ENCODE measurements at regions not wholly inside any gene's neighbourhood (a gene's known extent, or its start where the extent isn't known, plus 50 kb on each side); places are given as distances from the start of the nearest gene placed in this dataset.

DNA sequence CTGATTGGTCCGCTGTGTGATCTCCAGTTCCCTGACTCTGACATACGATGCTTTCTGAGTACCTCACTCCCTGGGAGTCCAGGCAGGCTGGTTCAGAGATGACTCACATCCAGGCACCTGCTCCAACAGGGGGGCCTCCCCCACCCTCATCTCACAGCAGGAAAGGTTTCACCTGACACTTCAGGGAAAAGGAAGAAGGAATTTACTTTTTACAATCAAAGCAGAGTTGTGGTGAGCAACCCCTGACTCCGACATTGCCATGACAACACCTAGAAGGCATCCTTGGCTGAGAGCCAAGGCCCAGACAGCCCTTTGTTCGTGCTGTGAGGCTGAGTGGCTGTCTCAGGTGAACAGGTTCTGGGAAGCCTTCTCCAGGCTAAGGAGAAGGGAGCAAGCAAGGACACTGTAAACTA, 164.6 kb upstream of the GJB5 start:
- Histone ChIP-seq H3K27me3 (replicated peaks; ENCODE audit: insufficient read depth) (no peaks in the 10 kb centered on the region), H3K4me3 (no peak overlapping the region), H3K9me3 (no peaks in the 10 kb centered on the region), H3K36me3 (no peaks in the 10 kb centered on the region), H3K4me1 (replicated peaks) (no peaks in the 10 kb centered on the region), H3K27ac (no peak overlapping the region)
- no peak for DNase-seq (ENCODE audit: low spot score)
- TF ChIP-seq POLR2A (IDR thresholded peaks at IDR 0.05) (no peak), POLR2AphosphoS5 (IDR thresholded peaks at IDR 0.05) (no peak)
- TF ChIP-seq, protein P1, sequence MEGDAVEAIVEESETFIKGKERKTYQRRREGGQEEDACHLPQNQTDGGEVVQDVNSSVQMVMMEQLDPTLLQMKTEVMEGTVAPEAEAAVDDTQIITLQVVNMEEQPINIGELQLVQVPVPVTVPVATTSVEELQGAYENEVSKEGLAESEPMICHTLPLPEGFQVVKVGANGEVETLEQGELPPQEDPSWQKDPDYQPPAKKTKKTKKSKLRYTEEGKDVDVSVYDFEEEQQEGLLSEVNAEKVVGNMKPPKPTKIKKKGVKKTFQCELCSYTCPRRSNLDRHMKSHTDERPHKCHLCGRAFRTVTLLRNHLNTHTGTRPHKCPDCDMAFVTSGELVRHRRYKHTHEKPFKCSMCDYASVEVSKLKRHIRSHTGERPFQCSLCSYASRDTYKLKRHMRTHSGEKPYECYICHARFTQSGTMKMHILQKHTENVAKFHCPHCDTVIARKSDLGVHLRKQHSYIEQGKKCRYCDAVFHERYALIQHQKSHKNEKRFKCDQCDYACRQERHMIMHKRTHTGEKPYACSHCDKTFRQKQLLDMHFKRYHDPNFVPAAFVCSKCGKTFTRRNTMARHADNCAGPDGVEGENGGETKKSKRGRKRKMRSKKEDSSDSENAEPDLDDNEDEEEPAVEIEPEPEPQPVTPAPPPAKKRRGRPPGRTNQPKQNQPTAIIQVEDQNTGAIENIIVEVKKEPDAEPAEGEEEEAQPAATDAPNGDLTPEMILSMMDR (IDR thresholded peaks at IDR 0.05) = no peak
- intact Hi-C loops (cut with DNase I) = no loop called here
- 15% methylated on average over 4 of the region's 4 CpGs for WGBS

DNA sequence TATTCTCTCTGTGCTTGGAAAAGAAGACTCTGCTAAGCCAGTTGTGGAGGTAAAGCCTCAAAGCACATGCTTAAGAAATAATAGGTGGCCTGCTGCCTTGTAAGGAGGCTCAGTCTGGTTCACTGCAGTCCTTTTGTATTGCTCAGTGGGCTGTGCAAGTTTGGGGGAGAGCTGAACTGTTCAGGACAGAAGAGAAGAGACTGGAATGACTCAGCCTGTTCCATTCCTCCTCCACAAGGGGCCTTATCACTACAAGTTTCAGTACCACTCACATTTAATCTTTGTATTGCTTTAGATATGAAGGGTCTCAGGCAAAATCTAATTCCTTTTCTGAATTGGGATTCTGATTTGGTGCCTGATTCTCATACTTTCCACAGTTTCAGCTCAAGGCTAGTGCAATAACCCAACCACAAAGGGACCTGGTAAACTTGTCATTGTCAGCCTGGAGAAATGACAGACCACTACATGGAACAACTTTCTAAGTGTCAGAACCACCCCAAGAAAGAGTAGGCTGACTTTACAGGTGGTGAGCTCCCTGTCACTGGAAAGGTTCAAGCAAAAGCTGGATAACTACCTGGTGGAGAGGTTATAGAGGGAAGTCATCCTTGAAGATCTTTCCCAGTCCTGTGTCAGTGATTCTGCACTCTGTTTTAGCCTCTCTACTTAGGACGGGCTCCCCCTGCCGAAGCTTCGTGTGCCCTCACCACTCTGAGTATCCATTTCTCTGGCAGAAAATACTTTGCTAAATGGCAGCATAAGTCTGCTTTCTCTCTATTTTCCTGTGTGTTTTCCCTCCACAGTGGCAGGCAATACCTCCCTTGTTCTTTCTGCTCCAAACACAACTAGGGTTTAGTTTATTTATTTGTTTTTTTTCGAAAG, 162.9 kb upstream of the GJB5 start:
- Histone ChIP-seq H3K27me3 (replicated peaks; ENCODE audit: insufficient read depth) (no peaks in the 10 kb centered on the region), H3K36me3 (no peaks in the 10 kb centered on the region), H3K27ac (no peak overlapping the region), H3K9me3 (no peaks in the 10 kb centered on the region), H3K4me1 (replicated peaks) (no peaks in the 10 kb centered on the region), H3K4me3 (no peak overlapping the region)
- DNase-seq (ENCODE audit: low spot score) = no peak
- TF ChIP-seq POLR2AphosphoS5 (IDR thresholded peaks at IDR 0.05) (no peak), POLR2A (IDR thresholded peaks at IDR 0.05) (no peak)
- TF ChIP-seq, protein P1 (IDR thresholded peaks at IDR 0.05) = no peak
- intact Hi-C loops (cut with DNase I) = no loop called here
- WGBS = 80% methylated on average over 4 of the region's 4 CpGs

DNA sequence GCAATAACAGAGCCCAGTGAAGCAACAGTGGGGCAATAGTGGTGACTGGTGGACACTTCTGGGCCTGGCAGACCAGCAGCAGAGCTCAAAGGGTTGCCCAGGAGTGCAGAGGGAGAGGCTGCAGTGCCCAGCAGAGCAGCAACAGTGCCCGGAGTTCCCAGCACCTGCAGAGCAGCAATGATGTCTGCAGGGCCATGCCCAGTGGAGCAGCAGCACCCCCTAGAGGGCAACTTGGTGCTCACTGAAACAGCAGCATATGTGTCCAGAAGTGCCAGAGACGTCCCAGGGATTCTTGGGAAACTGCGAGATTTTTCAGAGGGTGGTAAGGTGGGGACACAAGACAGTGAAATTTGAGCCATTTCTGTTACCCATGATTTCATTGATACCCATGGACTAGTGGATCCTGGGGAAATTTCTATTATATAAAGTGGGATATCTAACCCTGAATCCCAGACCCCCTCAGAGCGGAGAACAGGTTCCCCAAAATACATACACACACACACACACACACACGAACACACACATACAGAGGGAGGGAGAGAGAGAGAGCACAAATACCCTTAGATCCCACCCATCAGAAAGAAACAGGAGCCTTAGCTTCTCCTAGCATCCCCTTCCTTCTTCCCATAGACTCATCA, 156.9 kb upstream of the GJB5 start:
- 19% methylated on average over 5 of the region's 5 CpGs for WGBS
- Histone ChIP-seq H3K36me3 (no peaks in the 10 kb centered on the region), H3K9me3 (no peaks in the 10 kb centered on the region), H3K27ac (no peak overlapping the region), H3K27me3 (replicated peaks; ENCODE audit: insufficient read depth) (no peaks in the 10 kb centered on the region), H3K4me3 (no peak overlapping the region), H3K4me1 (replicated peaks) (no peaks in the 10 kb centered on the region)
- peak; percentile 43 for DNase-seq (ENCODE audit: low spot score)
- intact Hi-C loops (cut with DNase I) = no loop called here
- TF ChIP-seq, protein P1 (IDR thresholded peaks at IDR 0.05) = peak; percentile 29 to 72 (median 64)
- no peak for TF ChIP-seq POLR2A (IDR thresholded peaks at IDR 0.05)

DNA sequence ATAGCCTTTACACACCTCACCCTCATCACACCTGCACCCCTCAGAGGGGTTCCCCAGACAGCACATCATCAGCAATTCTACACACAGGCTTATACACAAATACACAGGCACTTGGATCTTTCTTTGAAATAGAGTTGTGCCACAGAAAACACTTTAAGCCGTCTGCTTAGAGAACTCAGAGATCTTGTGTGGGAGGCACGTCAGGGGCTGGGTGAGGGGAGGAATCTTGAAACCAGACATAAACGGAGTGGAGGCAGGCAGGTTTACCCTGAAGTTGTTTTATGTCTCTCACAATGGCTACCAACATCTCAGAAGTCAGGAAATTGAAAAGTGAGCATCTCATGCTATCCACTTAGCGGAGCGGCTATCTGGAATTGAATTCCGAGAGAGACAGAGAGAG, 151.9 kb upstream of the GJB5 start:
- Histone ChIP-seq H3K4me1 (replicated peaks) (no peaks in the 10 kb centered on the region), H3K27me3 (replicated peaks; ENCODE audit: insufficient read depth) (peaks cover 2% of the 10 kb centered on the region), H3K4me3 (no peak overlapping the region), H3K27ac (no peak overlapping the region), H3K9me3 (no peaks in the 10 kb centered on the region), H3K36me3 (no peaks in the 10 kb centered on the region)
- no peak for DNase-seq (ENCODE audit: low spot score)
- intact Hi-C loops (cut with DNase I) = no loop called here
- 46% methylated on average over 6 of the region's 6 CpGs for WGBS
- TF ChIP-seq, protein P1 (IDR thresholded peaks at IDR 0.05) = no peak
- TF ChIP-seq POLR2AphosphoS5 (IDR thresholded peaks at IDR 0.05) = no peak
- no peak for TF ChIP-seq POLR2A (IDR thresholded peaks at IDR 0.05)

All from prostate gland (tissue), 2 donors.